Hepatic stellate cell (primary cell): ENCODE measurements at regions not wholly inside any gene's neighbourhood (a gene's known extent, or its start where the extent isn't known, plus 50 kb on each side); places are given as distances from the start of the nearest gene placed in this dataset.

Source experiments
- DNase-seq: peaks from one replicate; pipeline ENCODE4 v3.0.0; 2011; ENCODE audit warnings: low spot score

DNA sequence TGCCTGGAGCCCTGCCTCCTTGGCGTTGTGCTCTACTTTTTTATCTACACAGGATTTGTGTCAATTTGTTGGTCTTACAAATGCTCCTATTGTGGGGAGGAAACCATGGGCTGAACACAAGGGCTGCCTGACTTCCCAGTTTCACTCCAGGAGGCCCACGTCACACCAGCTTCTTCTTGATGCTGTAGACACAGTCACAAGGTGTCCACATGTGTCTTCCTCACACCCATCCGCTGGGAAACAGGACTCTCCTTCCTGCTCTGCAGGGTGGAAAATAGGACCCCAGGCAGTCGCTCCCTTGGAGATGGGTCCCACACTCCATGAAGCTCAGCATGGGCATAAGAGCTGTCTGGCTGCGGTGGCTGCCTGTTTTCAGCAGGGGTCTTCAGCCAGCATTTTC lies 468.2 kb downstream of the EPHA4 start:
- no peak for DNase-seq

DNA sequence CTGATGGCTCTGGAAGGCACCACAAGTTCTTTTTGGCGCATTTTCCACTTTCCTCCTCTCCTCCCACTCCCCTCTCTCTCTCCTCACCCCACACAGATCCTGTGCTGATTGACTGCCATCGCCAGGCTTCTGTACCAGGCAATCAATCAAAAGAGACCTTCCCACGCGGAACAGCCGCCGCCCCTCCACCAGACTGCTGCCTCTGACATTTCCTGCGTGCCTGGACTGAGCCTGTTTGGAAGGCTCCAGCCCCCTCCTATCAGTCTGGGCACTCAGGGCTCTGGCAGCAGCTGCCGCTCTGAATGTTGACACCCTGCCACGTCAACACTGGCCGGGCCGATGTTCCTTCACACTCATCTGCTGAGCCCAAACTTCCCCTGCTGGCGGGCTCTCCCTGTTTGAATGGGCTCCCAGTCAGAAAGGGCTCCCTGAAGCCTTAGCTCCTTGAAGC lies 467.7 kb downstream of the EPHA4 start:
- DNase-seq: no peak

DNA sequence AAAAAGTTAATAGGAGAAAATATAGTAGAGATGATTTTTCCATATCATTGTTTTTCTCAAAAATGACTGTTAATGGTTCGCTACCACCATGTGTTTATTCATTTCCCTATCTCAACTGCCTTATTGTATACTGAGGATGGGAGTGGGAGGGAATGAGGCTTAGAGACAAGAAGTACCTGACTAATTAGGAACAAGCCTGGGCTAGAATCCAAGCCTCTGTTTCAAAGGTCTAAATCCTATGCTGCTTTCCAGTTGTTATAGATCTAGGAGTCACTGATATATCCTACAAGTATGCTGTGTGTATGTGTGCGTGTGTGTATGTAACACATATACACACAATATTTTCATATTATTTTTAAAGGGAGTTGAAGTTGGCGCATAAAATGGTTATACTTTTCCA lies 465.9 kb downstream of the EPHA4 start:
- DNase-seq: no peak

DNA sequence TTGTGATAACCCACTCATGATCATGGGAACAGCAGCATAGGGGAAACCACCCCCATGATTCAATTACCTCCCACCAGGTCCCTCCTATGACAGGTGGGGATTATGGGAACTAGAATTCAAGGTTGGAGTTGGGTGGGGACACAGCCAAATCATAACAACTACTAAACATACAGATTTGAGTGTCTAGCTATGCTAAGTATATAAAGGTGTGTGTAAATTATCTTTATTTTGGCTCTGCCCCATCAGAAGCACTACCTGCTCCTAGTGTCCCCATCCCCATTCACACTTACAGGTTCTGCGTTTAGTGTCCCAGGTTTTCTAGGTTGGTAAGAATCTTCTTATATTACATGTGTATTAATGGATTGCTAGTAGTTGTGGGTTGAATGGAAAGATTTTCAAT lies 464.7 kb downstream of the EPHA4 start:
- DNase-seq: no peak

DNA sequence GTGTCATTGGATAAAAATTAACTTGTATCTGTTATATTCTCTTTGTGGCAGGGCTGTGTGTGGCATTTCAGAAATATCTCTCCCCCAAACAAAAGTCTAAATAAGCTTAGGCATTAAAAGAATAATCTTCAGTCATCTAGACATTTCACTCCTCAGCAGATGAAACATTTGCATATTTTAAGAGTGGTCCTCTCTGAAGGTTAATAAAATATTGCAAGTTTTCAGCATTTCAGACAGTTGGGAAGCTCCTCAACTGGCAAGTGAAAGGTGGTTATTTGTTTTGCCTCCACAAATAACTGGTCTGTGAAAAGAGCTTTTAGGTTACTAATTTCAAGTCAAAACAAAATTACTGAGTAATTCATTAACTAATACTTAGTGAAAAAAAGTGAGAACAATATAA lies 462.6 kb downstream of the EPHA4 start:
- no peak for DNase-seq

DNA sequence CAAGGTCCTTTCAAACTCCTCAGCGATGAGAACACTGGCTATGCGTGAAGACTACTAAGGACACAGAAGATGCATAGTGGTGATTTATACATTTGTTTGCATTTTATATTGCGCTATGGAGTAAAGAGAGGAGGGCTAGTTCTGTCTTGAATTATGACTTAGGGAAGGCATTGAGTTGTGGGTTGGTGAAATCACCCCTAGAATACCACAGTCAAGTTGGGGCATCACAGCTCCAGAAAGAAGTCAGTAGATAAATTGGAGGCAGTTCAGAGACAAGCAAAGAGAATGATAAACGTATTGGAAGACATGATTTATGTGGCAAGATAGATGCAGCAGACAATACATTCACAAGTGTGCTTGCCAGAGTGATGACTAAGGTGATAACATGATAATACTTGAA lies 460.4 kb downstream of the EPHA4 start:
- DNase-seq: no peak

DNA sequence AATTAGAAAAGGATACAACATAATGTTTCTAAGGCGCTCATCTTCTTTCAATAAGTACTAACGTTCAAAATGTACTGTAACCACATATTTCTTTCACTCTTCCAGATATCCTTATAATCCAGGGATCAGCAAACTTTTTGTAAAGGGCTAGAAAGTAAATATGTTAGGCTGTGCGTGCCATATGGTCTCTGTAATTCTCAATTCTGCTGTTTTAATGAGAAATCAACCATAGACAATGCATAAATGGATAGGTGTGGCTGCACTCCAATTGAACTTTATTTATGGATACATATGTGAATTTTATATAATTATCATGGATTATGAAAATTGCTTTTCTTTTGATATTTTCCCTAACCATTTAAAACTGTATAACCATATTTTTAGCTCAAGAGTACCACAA lies 459.4 kb downstream of the EPHA4 start:
- no peak for DNase-seq

DNA sequence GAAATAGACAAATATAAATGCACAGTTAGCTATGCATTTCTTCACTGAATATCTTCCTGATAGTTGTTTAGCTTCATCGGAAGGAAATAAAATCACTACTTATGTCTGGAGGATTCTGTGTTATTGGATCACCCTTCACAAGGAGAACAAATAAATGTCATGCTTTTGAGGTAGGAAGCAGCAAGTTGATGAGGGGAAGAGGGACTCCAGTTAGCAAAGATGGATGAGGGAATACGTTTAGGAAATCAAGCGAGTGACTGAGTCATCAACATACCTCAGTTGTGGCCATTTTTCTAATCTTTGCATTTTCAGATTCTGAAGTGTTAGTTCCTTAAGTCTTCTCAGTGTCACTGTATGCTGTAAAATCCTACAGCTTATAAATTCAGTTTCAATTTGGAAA lies 456.2 kb downstream of the EPHA4 start:
- DNase-seq: no peak

DNA sequence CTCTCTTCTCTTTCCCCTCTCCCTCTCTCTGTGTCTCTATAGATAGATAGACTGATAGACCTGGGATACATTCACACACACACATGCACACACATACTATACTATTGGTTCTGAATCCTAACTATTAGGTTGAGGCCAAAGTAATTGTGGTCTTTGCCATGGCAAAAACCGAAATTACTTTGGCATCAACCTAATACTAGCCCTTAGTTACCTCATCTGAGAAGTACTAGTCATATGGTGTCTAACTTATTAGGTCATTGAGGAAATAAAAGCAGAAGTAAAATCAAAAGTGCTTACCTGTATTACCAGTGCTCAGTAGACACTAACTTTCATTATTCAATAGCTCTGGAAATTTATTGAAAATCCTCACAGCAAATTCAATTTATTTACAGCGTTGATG lies 451.5 kb downstream of the EPHA4 start:
- DNase-seq: no peak

DNA sequence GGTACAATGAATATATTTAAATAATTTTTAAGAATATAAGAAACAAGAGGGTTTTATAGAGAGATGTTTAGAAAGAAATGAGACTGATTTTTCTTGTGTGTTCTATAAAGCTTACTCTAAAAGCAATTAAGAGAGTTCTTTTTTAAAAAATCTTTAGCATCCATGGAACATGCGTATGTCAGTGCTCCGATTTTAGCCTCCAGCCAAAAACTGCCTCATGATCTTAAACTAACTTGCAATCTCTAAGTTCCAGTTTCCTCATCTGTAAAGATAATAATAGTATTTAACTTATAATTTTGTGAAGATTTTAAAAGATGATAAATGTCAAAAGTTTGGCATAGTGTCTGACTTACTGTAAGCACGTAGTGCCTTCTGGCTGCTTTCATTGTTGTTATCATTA lies 448.7 kb downstream of the EPHA4 start:
- no peak for DNase-seq

DNA sequence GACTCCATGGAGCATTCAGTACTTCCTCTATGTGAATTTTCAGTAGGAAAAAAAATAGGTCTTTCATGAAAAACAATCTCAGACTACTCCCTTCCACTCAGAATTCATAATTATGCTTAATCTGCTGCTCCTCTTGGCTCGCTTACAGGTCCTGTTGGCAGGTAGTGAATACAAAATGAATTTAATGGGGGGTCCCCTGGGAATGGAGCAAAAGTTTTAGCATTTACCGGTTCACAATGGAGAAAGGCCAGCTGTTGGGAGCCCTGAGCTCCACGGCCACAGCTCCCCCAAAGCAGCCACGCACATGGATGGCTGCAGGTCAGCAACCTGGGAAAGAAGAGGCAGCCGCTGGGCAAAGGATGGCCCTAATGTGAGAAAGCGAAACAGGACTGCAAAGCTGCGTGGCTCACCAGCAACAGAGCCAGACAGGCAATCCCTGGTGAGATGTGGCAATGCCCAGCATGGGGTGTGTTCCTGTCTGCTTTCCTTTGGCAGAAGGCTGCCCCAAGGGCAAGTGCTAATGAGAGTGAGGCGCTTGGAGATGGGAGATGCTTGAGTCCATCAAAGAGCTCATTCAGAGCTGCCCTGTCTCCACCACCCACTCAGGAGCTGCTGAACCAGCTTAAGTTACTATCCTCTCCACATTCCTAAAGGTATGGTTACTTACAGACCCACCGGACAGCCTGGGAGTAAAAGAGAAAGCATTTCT lies 447.4 kb downstream of the EPHA4 start:
- no peak for DNase-seq

DNA sequence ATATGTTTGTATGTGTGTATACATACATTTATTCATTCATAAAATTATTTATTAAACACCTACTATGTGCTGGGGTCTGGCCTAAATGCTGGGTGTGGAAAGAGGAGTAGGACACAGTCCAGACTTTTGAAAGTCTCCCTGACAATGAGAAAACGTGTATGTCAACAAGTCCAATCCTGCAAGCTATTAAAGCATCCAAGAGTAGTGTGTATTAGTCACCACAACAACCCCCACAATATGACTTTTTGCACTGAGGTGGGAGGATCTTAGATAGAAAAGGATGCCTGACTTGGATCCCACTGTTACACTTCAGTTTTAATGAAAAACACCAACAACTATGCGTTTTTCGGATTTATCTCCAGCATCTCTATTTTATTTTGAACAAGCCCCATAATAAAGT lies 446.4 kb downstream of the EPHA4 start:
- DNase-seq: no peak

DNA sequence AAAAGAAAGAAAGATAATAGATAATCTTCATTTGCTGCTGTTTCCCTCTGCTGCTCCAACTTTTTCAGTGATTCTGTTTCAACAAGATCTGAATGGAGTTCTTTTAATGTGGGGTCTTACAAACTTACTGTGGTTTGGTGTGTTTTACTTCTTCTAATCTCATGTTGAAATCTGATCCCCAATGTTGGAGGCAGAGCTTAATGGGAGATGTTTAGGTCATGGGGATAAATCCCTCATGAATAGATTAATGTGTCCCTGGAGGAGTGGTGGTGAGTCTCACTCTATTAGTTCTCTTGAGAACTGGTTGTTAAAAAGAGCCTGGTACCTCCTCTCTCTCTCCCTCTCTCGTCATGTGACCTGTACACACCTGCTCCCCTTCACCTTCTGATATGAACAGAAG lies 442.4 kb downstream of the EPHA4 start:
- no peak for DNase-seq

DNA sequence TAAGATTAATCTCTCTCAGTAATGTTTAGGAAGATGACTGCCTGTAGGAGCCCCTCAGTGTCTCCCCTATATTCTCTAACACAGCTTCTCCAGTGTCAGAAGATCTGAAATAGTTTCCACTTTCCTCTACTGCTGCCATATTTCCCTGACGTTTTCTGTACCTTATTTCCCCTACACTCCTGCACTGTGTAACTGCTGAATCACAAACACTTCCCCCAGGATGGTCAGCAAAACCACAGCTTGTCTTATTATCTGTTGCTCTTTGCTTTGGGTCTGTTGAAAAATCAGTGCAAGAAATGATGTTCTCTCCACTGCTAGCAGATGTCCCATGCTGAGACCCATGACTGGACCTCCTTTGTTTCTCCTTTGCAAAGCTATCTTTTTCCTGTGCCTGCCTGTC lies 441.7 kb downstream of the EPHA4 start:
- no peak for DNase-seq

DNA sequence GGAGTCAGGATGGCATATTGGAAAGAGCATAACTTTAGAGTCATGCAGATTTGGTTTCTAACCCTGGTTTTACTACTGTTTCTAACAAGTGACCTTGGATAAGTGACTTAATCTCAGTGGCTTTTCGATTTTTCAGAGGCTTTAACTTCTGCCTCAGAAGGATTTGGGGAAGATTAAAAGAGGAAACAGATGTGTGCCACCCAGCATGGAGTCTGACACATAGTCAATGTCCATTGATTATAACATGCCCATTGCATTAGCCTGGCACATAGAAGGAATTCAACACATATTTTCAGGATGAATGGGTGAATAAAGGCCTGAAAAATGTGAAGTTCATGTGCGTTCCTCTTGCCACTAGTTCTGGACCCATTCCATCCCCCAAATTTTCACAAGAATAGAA lies 438.2 kb downstream of the EPHA4 start:
- DNase-seq: no peak

DNA sequence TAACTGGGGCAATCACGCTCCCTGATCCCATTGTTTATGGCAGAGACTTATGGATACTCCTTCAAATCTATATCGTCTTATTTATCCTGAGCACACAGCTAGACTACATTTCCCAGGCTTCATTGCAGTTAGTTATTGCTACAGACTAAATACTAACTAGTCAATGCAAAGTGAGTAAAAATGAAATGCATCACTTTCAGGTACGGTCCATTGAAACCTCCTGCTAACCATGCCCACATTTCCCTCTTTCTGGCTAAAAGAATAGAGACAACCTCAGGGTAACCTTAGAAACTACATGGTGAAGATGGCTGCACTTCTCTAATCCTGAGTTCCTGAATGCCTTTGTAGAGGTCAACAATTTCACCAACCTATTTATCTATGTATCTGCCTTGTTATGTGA lies 437.4 kb downstream of the EPHA4 start:
- no peak for DNase-seq

DNA sequence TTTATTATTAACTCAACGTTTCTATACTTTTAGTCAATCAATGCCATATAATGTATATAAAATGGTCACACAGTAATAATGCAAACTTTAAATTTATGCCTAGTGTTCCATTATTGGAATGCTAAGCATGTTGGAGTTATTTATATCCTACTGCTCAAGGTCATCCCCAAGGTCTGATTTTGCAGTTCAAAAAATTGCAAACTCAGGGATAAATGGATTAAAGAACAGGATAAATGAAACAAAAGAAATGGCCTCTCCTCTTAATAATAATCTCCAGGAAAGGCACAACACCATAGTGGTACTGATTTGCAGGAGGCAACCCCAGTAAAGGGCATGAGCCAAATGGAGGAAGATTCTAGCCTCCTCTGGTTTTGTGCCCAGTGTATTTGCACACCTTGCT lies 436.4 kb downstream of the EPHA4 start:
- no peak for DNase-seq

DNA sequence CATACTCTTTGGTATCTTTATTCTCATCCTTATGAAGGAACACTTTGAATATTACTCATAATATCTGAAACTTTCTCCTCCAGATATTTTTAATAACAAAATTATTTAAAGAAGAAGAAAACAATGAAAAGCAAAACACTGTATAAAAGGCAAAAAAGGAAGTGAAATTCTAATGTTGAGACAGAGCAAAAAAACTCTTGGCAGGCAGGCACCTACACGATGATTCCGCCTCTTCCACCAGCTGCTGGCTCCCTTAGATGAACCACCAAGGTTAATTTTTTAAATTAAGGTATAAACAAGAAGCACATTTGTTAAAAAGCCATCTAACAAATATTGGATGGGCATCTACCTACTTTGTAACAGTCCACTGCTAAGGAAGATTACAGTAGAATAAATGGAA lies 434.7 kb downstream of the EPHA4 start:
- no peak for DNase-seq

DNA sequence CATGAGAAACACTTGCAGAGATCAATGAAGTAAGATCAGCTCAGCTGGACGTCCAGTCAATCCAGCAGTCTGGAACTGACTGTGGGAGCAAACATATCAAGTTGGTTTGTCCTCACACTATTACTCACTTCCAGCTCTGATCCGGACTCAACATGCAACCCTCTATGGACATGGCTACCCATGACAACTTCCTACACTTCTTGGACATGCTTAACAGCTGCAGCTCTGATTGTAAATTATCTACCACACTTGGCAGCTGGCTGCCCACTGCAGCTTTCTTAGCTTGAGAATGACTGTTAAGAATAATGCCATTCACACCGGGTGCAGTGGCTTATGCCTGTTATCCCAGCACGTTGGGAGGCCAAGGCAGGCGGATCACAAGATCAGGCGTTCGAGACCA lies 429.8 kb downstream of the EPHA4 start:
- no peak for DNase-seq

DNA sequence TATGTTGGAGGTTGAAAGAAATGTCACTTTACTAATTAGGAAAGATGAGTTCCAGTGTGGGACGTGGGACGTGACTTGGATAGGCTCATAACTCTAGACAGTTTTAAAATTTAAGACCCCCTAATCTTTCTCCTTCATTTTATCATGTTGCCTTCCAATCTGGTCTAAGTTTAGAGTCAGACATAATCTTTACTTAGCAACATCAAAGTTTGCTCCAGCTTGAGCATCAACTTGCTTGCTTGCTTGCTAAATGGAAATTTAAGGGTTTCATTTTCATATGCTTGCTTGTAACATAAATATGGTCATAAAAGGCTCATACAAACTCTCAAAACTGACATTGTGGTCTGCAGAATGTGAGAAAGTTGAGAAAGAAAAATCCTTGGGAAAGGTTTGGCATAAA lies 428.9 kb downstream of the EPHA4 start:
- no peak for DNase-seq

DNA sequence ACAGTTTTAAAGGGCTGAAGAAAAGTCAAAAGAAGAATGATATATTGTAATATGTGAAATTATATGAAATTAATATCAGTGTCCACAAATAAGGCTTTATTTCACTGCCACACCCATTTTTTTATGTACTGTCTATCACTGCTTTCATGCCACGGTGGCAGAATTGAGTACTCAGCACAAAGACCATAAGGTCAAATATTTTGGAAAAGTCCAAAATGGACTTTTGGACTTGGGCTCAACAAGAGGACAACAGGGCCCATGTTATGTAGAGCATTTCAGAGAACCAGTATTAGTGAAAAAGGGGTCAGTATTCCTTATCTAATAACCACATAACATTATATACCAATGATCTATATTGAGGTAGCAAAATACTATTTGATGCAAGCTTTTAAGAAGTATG lies 427.2 kb downstream of the EPHA4 start:
- no peak for DNase-seq

DNA sequence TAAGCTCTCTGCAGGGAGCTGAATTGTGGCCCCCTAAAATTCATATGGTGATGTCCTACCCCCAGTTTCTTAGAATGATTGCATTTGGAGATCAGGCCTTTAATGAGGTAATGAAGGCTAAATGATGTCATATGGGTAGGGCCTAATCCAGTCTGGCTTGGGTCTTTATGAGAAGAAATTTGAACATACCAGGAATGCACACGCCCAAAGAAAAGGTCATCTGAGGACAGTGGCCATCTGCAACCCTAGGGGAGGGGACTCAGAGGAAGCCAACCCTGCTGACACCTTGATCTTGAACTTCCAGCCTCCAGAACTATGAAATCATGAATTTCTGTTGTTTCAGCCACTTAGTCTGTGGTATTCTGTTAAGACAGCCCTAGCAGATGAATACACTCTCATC lies 426.7 kb downstream of the EPHA4 start:
- no peak for DNase-seq

DNA sequence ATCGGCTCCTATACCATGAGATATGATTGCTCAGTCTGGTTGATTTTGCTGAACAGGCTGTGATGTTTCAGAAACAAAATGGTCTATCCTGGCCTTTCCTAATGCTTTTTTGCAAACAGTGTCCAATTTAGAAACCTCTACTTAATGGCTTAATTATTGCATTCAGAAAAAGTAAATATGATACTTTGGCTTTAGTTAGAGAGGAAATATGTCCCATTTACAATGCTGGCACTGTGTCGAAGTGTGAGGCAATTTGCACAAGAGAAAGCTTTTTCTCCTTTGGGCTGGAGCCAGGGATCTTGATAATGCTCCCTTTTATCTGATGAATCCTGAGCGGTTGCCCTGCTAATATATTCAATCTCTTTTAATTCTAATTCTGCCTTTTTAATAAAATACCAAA lies 418.9 kb downstream of the EPHA4 start:
- no peak for DNase-seq

DNA sequence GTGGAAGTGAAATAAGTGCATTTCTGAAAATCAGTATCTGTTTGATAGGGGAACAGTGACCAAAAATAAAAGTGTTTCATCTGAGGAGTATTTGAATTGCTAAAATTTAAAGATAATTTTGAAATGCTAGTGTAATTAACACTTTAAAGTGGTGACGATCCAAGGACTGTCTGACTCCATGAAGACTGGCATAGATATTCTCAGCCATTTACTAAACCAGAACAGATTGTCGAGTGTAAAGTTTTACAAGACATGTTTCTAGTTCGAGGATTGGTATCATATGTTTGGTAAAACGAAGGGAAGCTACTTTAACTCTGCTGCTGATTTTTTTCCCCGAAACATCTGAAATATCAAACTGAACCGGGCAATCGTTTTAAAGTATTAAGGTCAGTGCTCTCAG lies 417.9 kb downstream of the EPHA4 start:
- DNase-seq: no peak
